Uterus (tissue), 3 donors: ENCODE measurements at regions not wholly inside any gene's neighbourhood (a gene's known extent, or its start where the extent isn't known, plus 50 kb on each side); places are given as distances from the start of the nearest gene placed in this dataset.
A peak's percentile ranks its signal among the peaks of the same experiment; 100 is the strongest.

Experiments
- DNase-seq, 2 donors: peaks; one replicate each; pipeline ENCODE4 v3.0.0-alpha.2; 2019 to 2020
- H3K27ac ChIP-seq, 2 donors: fragments of 200-600 bp; sonication (generic); 1 replicate in 1 of 2; 2 replicates in 1 of 2; pipeline ENCODE4 v1.5.1; 2016 to 2018
- H3K27me3 ChIP-seq, 2 donors: fragments of 200-600 bp; sonication (generic); one replicate each; pipeline ENCODE4 v1.5.1; 2018 to 2019; ENCODE audit warnings: control low read depth in 1 of 2
- H3K36me3 ChIP-seq, 2 donors: fragments of 200-600 bp; sonication (generic); one replicate each; pipeline ENCODE4 v1.5.1; 2019; ENCODE audit warnings: control low read depth in 1 of 2
- H3K4me1 ChIP-seq, 2 donors: fragments of 200-600 bp; sonication (generic); one replicate each; pipeline ENCODE4 v1.5.1; 2018 to 2019; ENCODE audit warnings: control low read depth in 1 of 2
- H3K4me3 ChIP-seq, 2 donors: fragments of 200-600 bp; sonication (generic); 1 replicate in 1 of 2; 2 replicates in 1 of 2; pipeline ENCODE4 v1.5.1; 2018 to 2019; ENCODE audit warnings: mild to moderate bottlenecking in 1 of 2
- H3K9me3 ChIP-seq, 2 donors: fragments of 200-600 bp; sonication (generic); one replicate each; pipeline ENCODE4 v1.5.1; 2019; ENCODE audit warnings: control low read depth in 1 of 2
- CTCF ChIP-seq, 4 experiments: fragments of 200-600 bp in 2 of 4; fragments of 450-650 bp in 2 of 4; sonication (generic) in 2 of 4; IDR thresholded peaks; one replicate each; pipeline ENCODE4 v1.5.1; 2016 to 2019; ENCODE audit warnings: antibody characterized with exemption in 4 of 4, mild to moderate bottlenecking in 2 of 4, moderate library complexity in 1 of 4
- POLR2A ChIP-seq, 2 donors: fragments of 450-650 bp; IDR thresholded peaks; one replicate each; pipeline ENCODE4 v1.6.1; 2016; ENCODE audit warnings: antibody characterized with exemption in 2 of 2, mild to moderate bottlenecking in 1 of 2, moderate library complexity in 1 of 2
- intact Hi-C: fragments of 100-400 bp; cut with DNase I; formaldehyde crosslinking; loops from one replicate; pipeline ENCODE4 v1.15.1; 2023; ENCODE audit warnings: low total_unique reads
- donor health status: DM: yes; HTN: yes; CAD: no.

- H3K9me3 ChIP-seq: no peaks in the 10 kb centered on the region
- intact Hi-C loops: no loop called here
- no peaks in the 10 kb centered on the region for H3K36me3 ChIP-seq
- no peak for DNase-seq
- no peaks in the 10 kb centered on the region for H3K4me1 ChIP-seq
- H3K27ac ChIP-seq: no peak overlapping the region
- TF ChIP-seq POLR2A (IDR thresholded peaks at IDR 0.05) (no peak), CTCF (IDR thresholded peaks at IDR 0.05) (peak in 1 of 4 experiments; percentile 8)
- H3K27me3 ChIP-seq: no peaks in the 10 kb centered on the region
- no peak overlapping the region for H3K4me3 ChIP-seq
Measured at GRCh38 chr22:47515384-47516125, 753.1 kb downstream of the TBC1D22A start.

GRCh38 chr22:47512617-47513016 lies 750.2 kb downstream of the TBC1D22A start:
- Histone ChIP-seq H3K36me3 (no peaks in the 10 kb centered on the region), H3K9me3 (no peaks in the 10 kb centered on the region), H3K4me3 (no peak overlapping the region), H3K27ac (no peak overlapping the region), H3K27me3 (no peaks in the 10 kb centered on the region), H3K4me1 (no peaks in the 10 kb centered on the region)
- no peak for DNase-seq
- intact Hi-C loops: no loop called here
- TF ChIP-seq POLR2A (IDR thresholded peaks at IDR 0.05) (no peak), CTCF (IDR thresholded peaks at IDR 0.05) (no peak)

- intact Hi-C loops: no loop called here
- no peak for DNase-seq
- no peaks in the 10 kb centered on the region for H3K36me3 ChIP-seq
- TF ChIP-seq CTCF (IDR thresholded peaks at IDR 0.05) (no peak), POLR2A (IDR thresholded peaks at IDR 0.05) (no peak)
- no peak overlapping the region for H3K27ac ChIP-seq
- no peaks in the 10 kb centered on the region for H3K9me3 ChIP-seq
- no peak overlapping the region for H3K4me3 ChIP-seq
- H3K4me1 ChIP-seq: no peaks in the 10 kb centered on the region
- peaks cover 0 to 4% of the 10 kb centered on the region in 2 donors for H3K27me3 ChIP-seq
Measured at GRCh38 chr22:47504962-47505361, 742.5 kb downstream of the TBC1D22A start.

GRCh38 chr22:47498969-47499495 lies 736.6 kb downstream of the TBC1D22A start:
- Histone ChIP-seq H3K27me3 (peaks cover 0 to 4% of the 10 kb centered on the region in 2 donors), H3K4me1 (no peaks in the 10 kb centered on the region), H3K27ac (no peak overlapping the region), H3K36me3 (no peaks in the 10 kb centered on the region), H3K9me3 (no peaks in the 10 kb centered on the region), H3K4me3 (no peak overlapping the region)
- intact Hi-C loops: no loop called here
- no peak for DNase-seq
- TF ChIP-seq CTCF (IDR thresholded peaks at IDR 0.05) (no peak), POLR2A (IDR thresholded peaks at IDR 0.05) (no peak)

- H3K4me1 ChIP-seq: no peaks in the 10 kb centered on the region
- intact Hi-C loops: no loop called here
- TF ChIP-seq POLR2A (IDR thresholded peaks at IDR 0.05) (no peak), CTCF (IDR thresholded peaks at IDR 0.05) (no peak)
- DNase-seq: no peak
- no peaks in the 10 kb centered on the region for H3K27me3 ChIP-seq
- no peaks in the 10 kb centered on the region for H3K36me3 ChIP-seq
- H3K4me3 ChIP-seq: no peak overlapping the region
- H3K27ac ChIP-seq: no peak overlapping the region
- no peaks in the 10 kb centered on the region for H3K9me3 ChIP-seq
Measured at GRCh38 chr22:47497666-47498065, 735.2 kb downstream of the TBC1D22A start.
